Activated T-cell treated with anti-CD3 and anti-CD28 coated beads for 48 hours (primary cell): ENCODE measurements at regions not wholly inside any gene's neighbourhood (a gene's known extent, or its start where the extent isn't known, plus 50 kb on each side); places are given as distances from the start of the nearest gene placed in this dataset.

Source experiments
- DNase-seq: peaks from one replicate; pipeline ENCODE4 v3.0.0-alpha.2; 2020; ENCODE audit warnings: low read depth

GRCh38 chr11:34564406-34564805 lies 50.8 kb upstream of the ELF5 start:
- no peak for DNase-seq

- DNase-seq, result no peak
Measured at GRCh38 chr11:34564807-34565241, 51.2 kb upstream of the ELF5 start.

- DNase-seq, result no peak
Measured at GRCh38 chr11:34565417-34566207, 52.0 kb upstream of the ELF5 start.

DNA sequence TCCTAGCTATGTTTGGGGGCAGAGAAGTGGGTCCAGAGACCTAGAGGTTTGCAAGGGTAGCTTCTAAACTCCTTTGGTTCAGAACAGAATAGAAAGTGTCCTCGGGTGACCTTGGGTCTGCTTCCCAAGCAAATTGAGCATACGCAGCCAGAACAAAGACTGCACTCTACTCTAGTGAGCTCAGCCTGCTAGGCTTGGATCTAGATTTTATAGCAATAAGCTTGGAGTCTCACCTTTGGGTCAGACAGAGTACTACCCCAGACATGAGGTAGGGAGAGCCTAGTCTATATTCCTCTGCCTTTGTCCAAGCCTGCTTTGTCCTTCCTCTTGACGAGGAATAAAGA lies 52.6 kb upstream of the ELF5 start:
- no peak for DNase-seq

GRCh38 chr11:34566736-34567135 lies 53.1 kb upstream of the ELF5 start:
- DNase-seq, result no peak

- DNase-seq, result no peak
Measured at GRCh38 chr11:34567733-34568132, 53.2 kb upstream of the EHF start.

GRCh38 chr11:34570584-34570983 lies 50.3 kb upstream of the EHF start:
- DNase-seq, result peak; percentile 15
